Ascending aorta (tissue), 2 donors: ENCODE measurements at regions not wholly inside any gene's neighbourhood (a gene's known extent, or its start where the extent isn't known, plus 50 kb on each side); places are given as distances from the start of the nearest gene placed in this dataset.

Source experiments
- DNase-seq, 2 donors: peaks; one replicate each; pipeline ENCODE4 v3.0.0-alpha.2; 2019; ENCODE audit warnings: low spot score in 2 of 2
- H3K27ac ChIP-seq, 2 donors: fragments of 200-600 bp; sonication (generic); one replicate each; pipeline ENCODE4 v1.5.1; 2016 to 2017; ENCODE audit warnings: mild to moderate bottlenecking in 1 of 2
- H3K27me3 ChIP-seq: fragments of 200-600 bp; sonication (generic); one replicate; pipeline ENCODE4 v1.5.1; 2017
- H3K36me3 ChIP-seq, 2 donors: fragments of 200-600 bp; sonication (generic); one replicate each; pipeline ENCODE4 v1.5.1; 2016
- H3K4me1 ChIP-seq, 2 donors: fragments of 200-600 bp; sonication (generic); one replicate each; pipeline ENCODE4 v1.5.1; 2016 to 2017; ENCODE audit warnings: mild to moderate bottlenecking in 1 of 2
- H3K4me3 ChIP-seq, 2 donors: fragments of 200-600 bp; sonication (generic); one replicate each; pipeline ENCODE4 v1.5.1; 2016 to 2017; ENCODE audit warnings: mild to moderate bottlenecking in 1 of 2
- H3K9me3 ChIP-seq, 2 donors: fragments of 200-600 bp; sonication (generic); one replicate each; pipeline ENCODE4 v1.5.1; 2016
- CTCF ChIP-seq, 3 experiments: fragments of 200-600 bp in 2 of 3; fragments of 450-650 bp in 1 of 3; sonication (generic) in 2 of 3; IDR thresholded peaks; one replicate each; pipeline ENCODE4 v1.5.1; 2016 to 2019; ENCODE audit warnings: antibody characterized with exemption in 3 of 3, mild to moderate bottlenecking in 1 of 3, moderate library complexity in 1 of 3
- intact Hi-C: fragments of 100-400 bp; cut with DNase I; formaldehyde crosslinking; loops from one replicate; pipeline ENCODE4 v1.15.1; 2023

DNA sequence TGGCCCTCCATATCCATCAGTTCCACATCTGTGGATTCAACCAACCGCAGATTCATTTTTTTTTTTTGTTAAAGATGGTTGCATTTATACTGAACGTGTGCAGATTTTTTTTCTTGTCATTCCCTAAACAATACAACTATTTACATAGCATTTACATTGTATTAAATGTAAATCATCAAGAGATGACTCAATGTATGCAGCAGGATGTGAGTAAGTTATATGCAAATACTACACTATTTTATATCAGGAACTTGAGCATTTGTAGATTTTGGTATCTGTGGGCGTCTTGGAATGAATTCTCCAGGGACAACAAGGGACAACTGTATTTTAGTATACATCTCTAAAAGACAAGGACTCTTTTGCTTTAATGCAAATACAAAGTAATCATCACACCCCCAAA, 299.2 kb upstream of the ZNF608 start:
- Histone ChIP-seq H3K4me3 (no peak overlapping the region), H3K9me3 (no peaks in the 10 kb centered on the region), H3K36me3 (no peaks in the 10 kb centered on the region), H3K27ac (no peak overlapping the region), H3K4me1 (peaks cover 0 to 8% of the 10 kb centered on the region in 2 donors), H3K27me3 (no peaks in the 10 kb centered on the region)
- TF ChIP-seq CTCF (IDR thresholded peaks at IDR 0.05) = no peak
- DNase-seq = no peak
- intact Hi-C loops = no loop called here

- intact Hi-C loops = no loop called here
- H3K27me3 ChIP-seq = no peaks in the 10 kb centered on the region
These were observed 300.4 kb upstream of the ZNF608 start for GRCh38 chr5:125046838-125047237.

DNA sequence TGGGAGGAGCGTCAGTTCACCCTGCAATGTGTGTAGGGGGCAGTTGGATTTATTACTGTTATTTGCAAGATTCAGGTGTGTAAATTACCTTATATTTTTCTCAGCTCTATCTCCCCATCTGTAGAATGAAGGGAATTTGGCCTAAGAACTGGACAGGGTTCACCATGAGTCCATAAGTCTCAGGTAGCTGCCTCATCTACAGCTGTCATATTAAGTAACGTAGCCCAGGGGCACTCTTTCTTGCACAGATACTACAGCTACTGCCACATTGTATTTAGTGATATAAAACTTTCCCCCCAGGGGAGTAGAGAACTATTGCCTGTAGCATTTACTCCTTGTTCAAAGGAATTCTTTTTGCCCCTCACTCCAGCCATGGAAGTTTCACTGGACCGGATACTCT, 301.4 kb upstream of the ZNF608 start:
- no peak for TF ChIP-seq CTCF (IDR thresholded peaks at IDR 0.05)
- Histone ChIP-seq H3K4me1 (peaks cover 0 to 8% of the 10 kb centered on the region in 2 donors), H3K36me3 (no peaks in the 10 kb centered on the region), H3K4me3 (no peak overlapping the region), H3K27me3 (no peaks in the 10 kb centered on the region), H3K27ac (no peak overlapping the region), H3K9me3 (no peaks in the 10 kb centered on the region)
- no peak for DNase-seq
- intact Hi-C loops = no loop called here

More at GRCh38 chr5:125046838-125047237, 300.4 kb upstream of the ZNF608 start:
- no peak for DNase-seq
- Histone ChIP-seq H3K4me1 (peaks cover 0 to 8% of the 10 kb centered on the region in 2 donors), H3K27ac (no peak overlapping the region), H3K4me3 (no peak overlapping the region), H3K9me3 (no peaks in the 10 kb centered on the region), H3K36me3 (no peaks in the 10 kb centered on the region)
- no peak for TF ChIP-seq CTCF (IDR thresholded peaks at IDR 0.05)

GRCh38 chr5:125049721-125050702, 303.6 kb upstream of the ZNF608 start:
- no peak overlapping the region for H3K4me3 ChIP-seq
- no peaks in the 10 kb centered on the region for H3K36me3 ChIP-seq
- no peaks in the 10 kb centered on the region for H3K27me3 ChIP-seq
- H3K9me3 ChIP-seq = no peaks in the 10 kb centered on the region
- intact Hi-C loops = no loop called here
- TF ChIP-seq CTCF (IDR thresholded peaks at IDR 0.05) = no peak
- no peaks in the 10 kb centered on the region for H3K4me1 ChIP-seq
- H3K27ac ChIP-seq = no peak overlapping the region
- no peak for DNase-seq

DNA sequence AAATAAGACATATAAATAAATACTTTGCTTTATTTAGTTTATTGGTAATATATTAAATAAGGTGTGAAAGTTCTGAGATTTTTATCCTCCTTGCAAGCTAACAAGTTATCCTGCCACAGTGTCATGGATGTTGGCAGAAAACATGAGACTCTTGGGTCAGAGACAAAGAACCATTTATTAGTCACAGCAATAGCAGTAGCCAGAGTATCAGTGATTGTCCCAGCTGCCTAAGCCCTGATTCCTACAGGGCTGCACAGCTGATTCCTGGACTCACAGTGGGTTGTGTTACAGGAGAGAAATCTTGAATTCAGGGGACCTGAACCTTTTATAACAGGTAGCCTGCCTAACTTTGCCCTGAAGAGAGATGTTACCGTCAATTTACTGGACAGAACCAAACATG, 304.5 kb upstream of the ZNF608 start:
- no peak overlapping the region for H3K4me3 ChIP-seq
- intact Hi-C loops = no loop called here
- H3K27ac ChIP-seq = no peak overlapping the region
- no peaks in the 10 kb centered on the region for H3K4me1 ChIP-seq
- TF ChIP-seq CTCF (IDR thresholded peaks at IDR 0.05) = no peak
- DNase-seq = no peak
- H3K9me3 ChIP-seq = no peaks in the 10 kb centered on the region
- no peaks in the 10 kb centered on the region for H3K36me3 ChIP-seq
- H3K27me3 ChIP-seq = no peaks in the 10 kb centered on the region
